HCT116 (cell line): ENCODE measurements at regions not wholly inside any gene's neighbourhood (a gene's known extent, or its start where the extent isn't known, plus 50 kb on each side); places are given as distances from the start of the nearest gene placed in this dataset.
A peak's percentile ranks its signal among the peaks of the same experiment; 100 is the strongest.

Source experiments
- ATAC-seq: fragments of 200-7000 bp; cut with Tn5 transposase; 2 replicates; pipeline ENCODE4 v1.9.1; 2020; ENCODE audit warnings: mild to moderate bottlenecking, moderate library complexity
- BruUV-seq: library from RNA; stranded (reverse); fragments of 400-500 nt; replicated peaks from 2 replicates; lab custom pipeline; 2021; lab: Mats Ljungman, UMichigan
- CTCF ChIA-PET: fragments of 300-600 bp; sonication (Branson Sonifier 250); formaldehyde crosslinking; loops from one replicate; lab custom pipeline; 2021; ENCODE audit warnings: antibody characterized with exemption; lab: Charles Lee
- POLR2A ChIA-PET: fragments of 300-600, 350-600 bp; sonication (Branson Sonifier 250); formaldehyde crosslinking; loops from one replicate; lab custom pipeline; 2021; ENCODE audit warnings: antibody characterized with exemption; lab: Charles Lee
- RAD21 ChIA-PET, 2 experiments: fragments of 300-600 bp; sonication (Branson Sonifier 250); formaldehyde crosslinking; loops; one replicate each; lab custom pipeline; 2023; ENCODE audit warnings: low total read pairs in 2 of 2; ENCODE audit not compliant: uncharacterized antibody in 2 of 2, unreplicated experiment in 2 of 2, low non-redundant PET in 1 of 2; lab: Charles Lee
- DNase-seq: peaks from one replicate; pipeline ENCODE4 v3.0.0-alpha.2; 2010; ENCODE audit warnings: low read depth, low spot score
- H2AFZ ChIP-seq: fragments of 200-600 bp; shearing (Covaris generic), sonication (generic); 2 replicates; pipeline ENCODE4 v1.6.1; 2017; ENCODE audit warnings: low read depth, mixed run types, mixed read lengths, antibody characterized with exemption, low read length; ENCODE audit not compliant: poor library complexity, severe bottlenecking
- H3K27ac ChIP-seq: 2 replicates; pipeline ENCODE4 v1.5.1; 2012; ENCODE audit warnings: low read depth, low read length
- H3K27me3 ChIP-seq: fragments of 200-600 bp; sonication (generic); 2 replicates; pipeline ENCODE4 v1.6.1; 2016; ENCODE audit warnings: mixed run types, low read length, mixed read lengths; ENCODE audit not compliant: insufficient read depth
- H3K36me3 ChIP-seq, 2 experiments: fragments of 200-500 bp in 1 of 2; fragments of 200-600 bp in 1 of 2; sonication (Bioruptor generic) in 1 of 2; sonication (generic) in 1 of 2; 2 replicates each; pipeline versions ENCODE4 v1.5.1 to v1.6.1; 2014 to 2016; ENCODE audit warnings: low read length in 2 of 2, inconsistent platforms in 1 of 2, mixed read lengths in 1 of 2, mixed run types in 1 of 2; ENCODE audit not compliant: insufficient read depth in 2 of 2, control insufficient read depth in 1 of 2
- H3K4me1 ChIP-seq, 2 experiments: fragments of 200-600 bp in 1 of 2; sonication (generic) in 1 of 2; 2 replicates each; pipeline versions ENCODE4 v1.5.1 to v1.6.1; 2012 to 2017; ENCODE audit warnings: low read length in 2 of 2, inconsistent platforms in 1 of 2, mild to moderate bottlenecking in 1 of 2, mixed read lengths in 1 of 2, mixed run types in 1 of 2, moderate library complexity in 1 of 2; ENCODE audit not compliant: insufficient read depth in 2 of 2, control insufficient read depth in 1 of 2
- H3K4me2 ChIP-seq: fragments of 200-600 bp; sonication (generic); 2 replicates; pipeline ENCODE4 v1.6.1; 2017; ENCODE audit warnings: mixed run types, low read length, mixed read lengths
- H3K4me3 ChIP-seq, 2 experiments: fragments of 200-600 bp in 1 of 2; sonication (generic) in 1 of 2; replicated peaks in 1 of 2; 2 replicates each; pipeline ENCODE4 v1.5.1; 2011 to 2016; ENCODE audit warnings: low read length in 2 of 2, control low read depth in 1 of 2, low read depth in 1 of 2, mild to moderate bottlenecking in 1 of 2, mixed read lengths in 1 of 2, mixed run types in 1 of 2
- H3K79me2 ChIP-seq: fragments of 200-600 bp; sonication (generic); 2 replicates; pipeline ENCODE4 v1.6.1; 2017; ENCODE audit warnings: mild to moderate bottlenecking, mixed run types, low read length, moderate library complexity, mixed read lengths; ENCODE audit not compliant: insufficient read depth
- H3K9ac ChIP-seq: fragments of 200-600 bp; sonication (generic); 2 replicates; pipeline ENCODE4 v1.6.1; 2016; ENCODE audit warnings: low read length, mixed read lengths
- H3K9me2 ChIP-seq: fragments of 200-600 bp; sonication (generic), shearing (Covaris generic); 2 replicates; pipeline ENCODE4 v1.6.1; 2017; ENCODE audit warnings: mixed run types, mild to moderate bottlenecking, moderate library complexity; ENCODE audit not compliant: insufficient read depth
- H3K9me3 ChIP-seq, 2 experiments: fragments of 200-500 bp in 1 of 2; fragments of 200-600 bp in 1 of 2; sonication (Bioruptor generic) in 1 of 2; sonication (generic) in 1 of 2; 2 replicates each; pipeline ENCODE4 v1.6.1; 2014 to 2017; ENCODE audit warnings: low read length in 2 of 2, mixed read lengths in 2 of 2, inconsistent platforms in 1 of 2, low read depth in 1 of 2, mild to moderate bottlenecking in 1 of 2, mixed run types in 1 of 2, moderate library complexity in 1 of 2; ENCODE audit not compliant: control insufficient read depth in 1 of 2, insufficient read depth in 1 of 2
- H4K20me1 ChIP-seq: fragments of 200-600 bp; sonication (generic), shearing (Covaris generic); 2 replicates; pipeline ENCODE4 v1.6.1; 2017; ENCODE audit warnings: mixed run types, mild to moderate bottlenecking, moderate library complexity; ENCODE audit not compliant: insufficient read depth
- CBX3 ChIP-seq: IDR thresholded peaks from 2 replicates; pipeline ENCODE4 v1.6.1; 2012; ENCODE audit warnings: low read depth
- CEBPB ChIP-seq: IDR thresholded peaks from 2 replicates; pipeline ENCODE4 v1.6.1; 2012; ENCODE audit warnings: low read depth
- EGR1 ChIP-seq: IDR thresholded peaks from 2 replicates; pipeline ENCODE4 v1.6.1; 2012; ENCODE audit warnings: low read depth
- EZH2 ChIP-seq: fragments of 200-600 bp; sonication (generic); IDR thresholded peaks from 2 replicates; pipeline ENCODE4 v1.6.1; 2017; ENCODE audit warnings: antibody characterized with exemption, mixed run types
- EZH2phosphoT487 ChIP-seq: fragments of 200-600 bp; IDR thresholded peaks from 2 replicates; pipeline ENCODE4 v1.6.1; 2018; ENCODE audit warnings: antibody characterized with exemption, borderline replicate concordance
- JUND ChIP-seq: IDR thresholded peaks from 2 replicates; pipeline ENCODE4 v1.6.1; 2012
- MAX ChIP-seq: IDR thresholded peaks from 2 replicates; pipeline ENCODE4 v1.6.1; 2012
- POLR2A ChIP-seq: IDR thresholded peaks from 2 replicates; pipeline ENCODE4 v1.7.0; 2011; ENCODE audit warnings: borderline replicate concordance; ENCODE audit not compliant: insufficient read depth, insufficient read length; ENCODE audit errors: extremely low read depth
- REST ChIP-seq: IDR thresholded peaks from 2 replicates; pipeline ENCODE4 v1.6.1; 2012; ENCODE audit warnings: low read depth
- ZBTB33 ChIP-seq: IDR thresholded peaks from 2 replicates; pipeline ENCODE4 v1.6.1; 2011; ENCODE audit warnings: mild to moderate bottlenecking, low read length, moderate library complexity; ENCODE audit not compliant: insufficient replicate concordance; ENCODE audit errors: extremely low read depth
- ZNF274 ChIP-seq: fragments of 200-500 bp; sonication (Bioruptor generic); IDR thresholded peaks from 2 replicates; pipeline ENCODE4 v1.6.1; 2014; ENCODE audit warnings: mild to moderate bottlenecking, low read depth, low read length, inconsistent platforms
- intact Hi-C: fragments of 100-400 bp; cut with micrococcal nuclease; formaldehyde crosslinking; loops from 2 replicates; pipeline ENCODE4 v1.10.0; 2022

GRCh38 chrX:37904833-37905232 lies 57.5 kb upstream of the DYNLT3 start:
- POLR2A ChIA-PET, result no interaction called here
- Histone ChIP-seq H3K9ac (no peak overlapping the region), H3K4me1 (peaks cover 2 to 16% of the 10 kb centered on the region in 2 experiments; a peak in 2 of 4 replicates), H2AFZ (no peak overlapping the region), H3K36me3 (no peaks in the 10 kb centered on the region), H3K4me2 (peak overlapping the region; percentile 68), H3K79me2 (no peaks in the 10 kb centered on the region), H3K9me2 (no peaks in the 10 kb centered on the region), H3K27me3 (no peaks in the 10 kb centered on the region), H3K27ac (no peak overlapping the region), H4K20me1 (no peaks in the 10 kb centered on the region), H3K4me3 (no peak overlapping the region), H3K9me3 (no peaks in the 10 kb centered on the region)
- no peak for ATAC-seq
- no peak for DNase-seq
- intact Hi-C loops, result no loop called here
- RAD21 ChIA-PET, result no interaction called here
- CTCF ChIA-PET, result no interaction called here
- TF ChIP-seq ZNF274, result no peak
- TF ChIP-seq EZH2phosphoT487, result no peak
- TF ChIP-seq ZBTB33, result no peak
- no peak for TF ChIP-seq CEBPB
- no peak for TF ChIP-seq CBX3
- BruUV-seq, result no TSS peak

DNA sequence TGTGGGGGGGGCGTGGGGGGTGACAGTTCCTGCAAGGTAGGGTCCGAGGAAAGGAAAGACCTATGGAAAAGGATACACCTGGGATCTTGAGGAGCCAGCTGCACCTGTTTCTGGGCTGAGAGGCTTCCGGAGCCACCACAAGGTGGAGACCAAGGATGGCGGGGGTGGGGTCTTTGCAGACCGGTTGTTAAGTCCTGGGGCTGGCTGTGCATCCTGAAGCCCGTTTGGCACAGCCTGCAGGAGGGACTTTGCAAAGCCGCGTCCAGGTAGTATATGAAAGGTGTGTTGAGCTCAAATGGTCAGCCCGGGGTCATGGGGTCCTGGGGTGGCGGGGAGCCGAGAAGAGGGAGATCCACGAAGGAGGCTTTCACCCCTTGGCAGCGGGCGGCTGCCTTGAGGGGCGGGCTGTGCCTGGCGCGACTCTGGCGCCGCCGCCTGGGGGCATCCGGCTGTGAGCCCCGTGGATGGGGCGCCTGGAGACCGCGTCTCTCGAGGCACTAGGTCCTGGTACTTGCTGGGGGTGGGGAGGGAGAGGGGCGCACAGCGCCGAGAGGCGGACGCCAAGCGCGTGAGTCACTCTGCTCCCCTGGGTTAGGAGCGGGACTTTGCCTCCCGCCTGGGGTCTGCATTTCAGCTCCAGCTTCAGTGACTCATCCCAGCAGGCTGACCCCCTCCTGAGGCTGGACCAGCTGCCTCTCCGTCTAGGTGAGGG lies 58.2 kb upstream of the DYNLT3 start:
- Histone ChIP-seq H3K27ac (no peak overlapping the region), H3K4me3 (peak overlapping the region; percentile 16 to 38), H2AFZ (no peak overlapping the region), H3K36me3 (no peaks in the 10 kb centered on the region), H3K9me3 (no peaks in the 10 kb centered on the region), H3K79me2 (no peaks in the 10 kb centered on the region), H3K27me3 (no peaks in the 10 kb centered on the region), H4K20me1 (no peaks in the 10 kb centered on the region), H3K9ac (no peak overlapping the region), H3K4me2 (peak overlapping the region; percentile 68), H3K4me1 (peaks cover 2 to 16% of the 10 kb centered on the region in 2 experiments; a peak in 2 of 4 replicates), H3K9me2 (no peaks in the 10 kb centered on the region)
- DNase-seq (no peak), ATAC-seq (peak; percentile 90)
- CTCF ChIA-PET, result no interaction called here
- intact Hi-C loops, result no loop called here
- RAD21 ChIA-PET, result no interaction called here
- no TSS peak for BruUV-seq
- POLR2A ChIA-PET, result no interaction called here
- TF ChIP-seq MAX, result no peak
- TF ChIP-seq JUND, result no peak
- no peak for TF ChIP-seq ZBTB33
- no peak for TF ChIP-seq EGR1
- TF ChIP-seq CEBPB, result no peak
- TF ChIP-seq POLR2A, result no peak
- no peak for TF ChIP-seq CBX3
- no peak for TF ChIP-seq EZH2
- TF ChIP-seq EZH2phosphoT487, result no peak
- TF ChIP-seq REST, result no peak
